Activated naive CD4-positive, alpha-beta T cell (primary cell): ENCODE measurements at regions not wholly inside any gene's neighbourhood (a gene's known extent, or its start where the extent isn't known, plus 50 kb on each side); places are given as distances from the start of the nearest gene placed in this dataset.
"Not testable (repeated sequence)": the region's sequence is repeated elsewhere in the genome, so short reads cannot be mapped to it uniquely, and the experiment has no call there.

Experiments
- DNase-seq, 4 experiments: peaks; one replicate each; lab custom pipeline; 2025; lab: John Stamatoyannopoulos, UW

DNA sequence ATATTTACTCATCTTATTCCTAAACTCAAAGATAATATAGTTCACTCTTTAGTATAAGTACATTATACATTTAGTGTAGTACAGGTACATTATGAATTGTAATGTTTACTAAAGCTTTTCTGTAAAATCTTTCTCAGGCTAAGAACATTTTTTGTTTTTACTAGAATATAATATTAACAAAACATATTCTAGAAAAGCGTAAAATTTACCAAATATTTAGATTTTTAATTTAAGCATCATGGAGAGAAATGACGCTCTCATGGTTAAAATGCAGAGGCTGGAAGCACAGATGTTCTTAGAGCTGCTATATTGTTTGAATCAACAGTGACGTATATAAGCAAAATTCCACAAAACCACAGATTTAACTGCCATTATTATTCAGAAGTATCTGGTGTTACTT, 54.7 kb upstream of the NBPF15 start:
- DNase-seq, result not testable (repeated sequence)

DNA sequence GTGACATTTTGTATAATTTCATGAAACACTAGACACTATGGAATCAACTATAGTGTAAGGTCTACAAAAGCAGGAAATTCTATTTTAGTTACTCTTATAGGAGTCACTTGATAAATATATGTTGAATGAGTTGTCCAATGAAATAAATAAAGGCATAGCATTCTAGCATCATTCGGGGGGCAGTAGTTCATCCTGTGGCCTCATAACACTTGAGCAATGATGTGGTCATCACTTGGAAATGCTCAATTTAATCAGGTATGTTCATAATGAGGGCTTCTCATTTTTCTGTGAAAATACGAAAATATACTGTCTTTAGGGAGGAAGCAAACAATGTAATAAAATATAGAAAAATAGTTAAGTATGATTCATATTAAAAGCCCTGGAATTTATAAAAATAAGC, 55.4 kb upstream of the NBPF15 start:
- DNase-seq, result not testable (repeated sequence)

- not testable (repeated sequence) for DNase-seq
Measured at GRCh38 chr1:144518439-144518838, 57.0 kb upstream of the NBPF15 start.

- DNase-seq, result not testable (repeated sequence)
Measured at GRCh38 chr1:144519528-144520189, 58.2 kb upstream of the NBPF15 start.

DNA sequence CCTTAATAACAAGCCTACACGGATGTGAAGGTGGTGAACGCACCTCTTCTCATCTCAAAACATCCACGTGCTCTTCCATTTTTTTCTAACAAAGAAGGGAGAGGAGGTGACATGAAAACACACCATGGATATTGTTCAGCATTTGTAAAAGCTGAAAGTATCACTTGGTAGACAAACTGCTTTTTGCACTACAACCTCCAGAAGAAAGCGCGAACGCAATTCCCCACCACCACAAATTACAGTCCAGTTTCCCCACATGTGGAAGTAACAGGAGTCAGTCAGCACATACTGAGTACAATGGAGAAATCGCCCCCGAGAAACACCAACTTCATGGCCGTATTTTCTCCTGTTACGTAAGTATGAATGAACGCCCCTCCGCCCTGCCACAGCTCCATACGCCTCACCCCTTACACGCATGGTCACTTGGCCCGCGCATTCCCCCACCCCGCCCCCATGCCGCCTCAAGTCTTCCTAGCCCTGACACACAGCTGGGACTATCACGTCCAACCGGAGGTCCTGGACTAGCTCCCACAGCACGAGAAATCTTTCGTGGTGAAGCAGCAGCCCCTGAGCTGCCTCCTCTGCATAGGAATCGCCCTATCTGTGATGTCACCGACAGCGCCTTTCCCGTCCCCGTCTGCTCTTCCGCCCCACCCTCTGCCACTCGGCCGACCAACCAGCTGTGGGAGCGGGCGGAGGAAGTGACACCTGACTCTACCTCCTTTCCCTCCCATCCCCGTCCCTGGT, 62.4 kb upstream of the NBPF15 start:
- DNase-seq, result peak in 3 of 4 experiments; percentile 10 to 24 (median 19)

DNA sequence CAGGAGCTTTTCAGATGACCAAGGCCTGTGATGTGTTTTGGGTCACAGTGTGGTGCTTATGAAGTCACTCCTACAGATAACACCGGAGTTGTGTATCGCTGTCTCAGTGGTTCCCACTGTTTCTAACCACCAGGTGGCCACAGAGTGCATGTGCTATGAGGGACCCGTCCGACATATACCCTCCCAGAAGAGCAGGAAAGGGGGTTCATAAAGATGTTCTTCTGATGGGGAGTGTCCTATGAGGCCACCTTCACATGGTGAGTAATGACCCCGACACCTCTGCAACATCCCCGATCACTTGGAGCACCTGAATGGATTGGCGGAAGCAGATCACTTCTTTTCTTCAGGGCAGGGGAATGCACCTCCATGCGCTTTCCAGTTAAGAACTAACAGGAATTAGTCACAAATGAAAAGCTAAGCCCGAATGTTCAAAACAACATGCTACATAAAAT, 60.5 kb upstream of the PPIAL4F start:
- DNase-seq, result not testable (repeated sequence)

- DNase-seq, result not testable (repeated sequence)
Measured at GRCh38 chr1:144533480-144533879, 59.2 kb upstream of the PPIAL4F start.

- DNase-seq, result not testable (repeated sequence)
Measured at GRCh38 chr1:144534286-144534685, 58.4 kb upstream of the PPIAL4F start.

DNA sequence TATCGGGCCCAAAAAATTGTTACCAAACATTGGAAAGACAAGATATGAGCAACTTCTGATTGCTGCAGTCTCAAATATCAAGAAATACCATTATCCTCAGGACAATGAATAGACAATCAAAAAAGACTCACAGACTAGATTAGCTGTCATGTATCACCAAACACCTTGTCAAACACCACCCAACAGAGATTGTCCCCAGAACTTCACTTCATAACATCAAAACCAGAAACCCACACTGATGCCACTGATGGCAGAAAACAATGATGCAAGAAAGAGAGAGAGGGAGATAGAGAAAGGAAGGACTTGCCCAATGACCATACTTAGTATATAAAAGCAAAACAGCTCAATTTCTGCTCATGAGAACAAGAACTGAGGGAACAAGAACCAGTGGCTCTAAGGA, 56.0 kb upstream of the PPIAL4F start:
- DNase-seq, result not testable (repeated sequence)

- not testable (repeated sequence) for DNase-seq
Measured at GRCh38 chr1:144537234-144537633, 55.5 kb upstream of the PPIAL4F start.

- DNase-seq, result not testable (repeated sequence)
Measured at GRCh38 chr1:144538736-144539135, 54.0 kb upstream of the PPIAL4F start.

DNA sequence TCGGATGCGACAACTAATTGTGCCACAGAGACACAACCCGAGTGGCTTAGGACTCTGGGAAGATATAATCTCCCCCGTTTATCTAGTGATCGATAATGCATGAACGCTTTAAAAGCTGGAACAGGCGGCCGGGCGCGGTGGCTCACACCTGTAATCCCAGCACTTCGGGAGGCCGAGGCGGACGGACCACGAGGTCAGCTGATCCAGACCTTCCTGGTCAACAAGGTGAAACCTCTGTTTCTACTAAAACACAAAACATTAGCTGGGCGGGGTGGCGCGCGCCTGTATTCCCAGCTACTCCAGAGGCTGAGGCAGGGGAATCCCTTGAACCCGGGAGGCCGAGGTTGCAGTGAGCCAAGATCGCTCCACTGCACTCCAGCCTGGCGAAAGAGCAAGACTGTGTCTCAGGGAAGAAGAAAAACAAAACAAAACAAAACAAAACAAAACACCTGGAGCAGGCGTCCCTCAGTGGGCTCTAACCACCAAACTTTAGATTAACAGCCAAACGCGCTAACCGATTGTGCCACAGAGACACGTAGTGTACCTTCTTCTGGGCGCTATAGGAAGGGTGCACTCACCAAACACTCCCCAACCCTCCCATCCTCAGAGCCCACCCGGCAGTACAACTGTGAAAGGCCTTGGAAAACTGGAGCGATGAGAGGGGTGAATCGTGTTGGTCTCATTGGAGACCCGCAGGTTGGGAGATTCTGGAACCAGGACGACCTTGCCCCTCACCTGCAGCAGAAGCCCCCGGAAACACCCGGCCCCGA, 53.3 kb upstream of the PPIAL4F start:
- not testable (repeated sequence) for DNase-seq
